ENCODE measurements at regions not wholly inside any gene's neighbourhood (a gene's known extent, or its start where the extent isn't known, plus 50 kb on each side); places are given as distances from the start of the nearest gene placed in this dataset.

DNA sequence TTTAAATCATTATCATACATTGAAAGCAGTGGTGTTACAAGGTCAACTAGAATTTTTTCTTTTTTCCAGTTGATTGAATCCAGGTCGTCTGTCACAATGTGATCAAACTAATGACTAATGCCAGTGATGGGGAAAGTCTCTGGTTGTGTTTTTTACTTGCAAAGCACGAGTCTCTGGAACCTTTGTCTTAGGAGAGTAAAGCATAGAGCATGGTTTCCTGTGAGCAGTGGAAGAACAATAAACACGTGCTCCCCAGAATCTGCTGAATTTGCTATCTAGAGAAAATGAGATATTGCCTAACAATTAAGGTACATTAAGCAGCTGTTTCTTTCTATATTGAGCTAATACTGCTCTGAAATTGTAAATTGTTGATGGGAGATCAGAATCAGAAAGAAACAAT, 1332.4 kb upstream of the TMEFF2 start:
- Histone ChIP-seq H3K4me3 (ENCODE audit: low read depth, low read length) (no peak overlapping the region), H3K9me3 (ENCODE audit: control insufficient read depth, insufficient read depth, low read length) (no peaks in the 10 kb centered on the region), H3K4me1 (ENCODE audit: control insufficient read depth, insufficient read depth, low read length) (no peaks in the 10 kb centered on the region), H3K36me3 (ENCODE audit: control insufficient read depth, insufficient read depth, low read length) (no peaks in the 10 kb centered on the region), H3K27ac (ENCODE audit: low read depth, low read length) (no peak overlapping the region), H3K27me3 (ENCODE audit: control insufficient read depth, insufficient read depth, low read length) (no peaks in the 10 kb centered on the region)
- WGBS (ENCODE audit: insufficient coverage): 31% methylated on average over 2 of the region's 3 CpGs
- peak in 1 of 6 donors; percentile 34 for DNase-seq (ENCODE audit: low read depth in 4 of 6, low spot score in 6 of 6)

DNA sequence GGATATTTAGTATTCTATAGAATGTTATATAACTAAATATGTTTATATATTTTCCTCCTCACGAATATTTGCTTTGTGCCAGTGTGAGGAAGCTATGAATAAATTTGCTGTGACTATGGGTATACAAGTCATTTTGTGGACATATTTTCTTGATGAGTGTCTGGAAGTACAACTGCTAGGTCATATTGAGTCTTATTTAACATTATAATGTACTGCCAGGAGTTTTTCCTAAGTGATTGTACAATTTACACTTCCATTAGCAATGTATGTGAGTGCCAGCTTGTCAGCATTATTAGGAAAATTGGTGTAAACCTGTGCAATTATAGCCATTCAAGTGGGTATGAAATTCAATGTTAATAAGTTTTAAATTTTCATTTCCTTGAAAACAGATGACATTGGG, 1328.9 kb upstream of the TMEFF2 start:
- Histone ChIP-seq H3K9me3 (ENCODE audit: control insufficient read depth, insufficient read depth, low read length) (no peaks in the 10 kb centered on the region), H3K27me3 (ENCODE audit: control insufficient read depth, insufficient read depth, low read length) (no peaks in the 10 kb centered on the region), H3K4me3 (ENCODE audit: low read depth, low read length) (no peak overlapping the region), H3K27ac (ENCODE audit: low read depth, low read length) (no peak overlapping the region), H3K4me1 (ENCODE audit: control insufficient read depth, insufficient read depth, low read length) (no peaks in the 10 kb centered on the region), H3K36me3 (ENCODE audit: control insufficient read depth, insufficient read depth, low read length) (no peaks in the 10 kb centered on the region)
- no peak for DNase-seq (ENCODE audit: low read depth in 4 of 6, low spot score in 6 of 6)
- no CpG with 5 or more reads among the region's 1 CpG for WGBS (ENCODE audit: insufficient coverage)

DNA sequence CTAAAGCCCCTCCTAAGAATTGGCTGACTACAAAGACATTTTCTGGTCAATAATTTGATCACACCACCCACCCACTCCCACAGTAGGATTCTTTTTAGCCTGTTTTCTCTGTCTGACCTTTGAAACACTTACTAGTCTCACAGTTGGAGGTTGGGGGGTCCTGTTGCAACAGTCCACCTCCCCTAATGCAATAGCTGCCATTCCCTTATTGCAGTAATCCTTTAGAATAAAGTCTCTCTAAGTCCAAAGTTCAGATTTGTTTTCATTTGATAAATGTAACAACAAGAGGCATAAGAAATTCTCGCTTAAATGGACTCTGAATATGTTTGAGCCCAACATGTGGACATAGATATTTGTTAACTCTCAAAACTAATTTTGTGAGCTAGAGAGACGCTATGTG, 1326.8 kb upstream of the TMEFF2 start:
- H3K4me1 ChIP-seq (ENCODE audit: control insufficient read depth, insufficient read depth, low read length): no peaks in the 10 kb centered on the region
- no peaks in the 10 kb centered on the region for H3K27me3 ChIP-seq (ENCODE audit: control insufficient read depth, insufficient read depth, low read length)
- DNase-seq (ENCODE audit: low read depth in 4 of 6, low spot score in 6 of 6): no peak
- H3K4me3 ChIP-seq (ENCODE audit: low read depth, low read length): no peak overlapping the region
- no peak overlapping the region for H3K27ac ChIP-seq (ENCODE audit: low read depth, low read length)
- no peaks in the 10 kb centered on the region for H3K9me3 ChIP-seq (ENCODE audit: control insufficient read depth, insufficient read depth, low read length)
- H3K36me3 ChIP-seq (ENCODE audit: control insufficient read depth, insufficient read depth, low read length): no peaks in the 10 kb centered on the region
- WGBS (ENCODE audit: insufficient coverage): 100% methylated on average over 1 of the region's 2 CpGs

DNA sequence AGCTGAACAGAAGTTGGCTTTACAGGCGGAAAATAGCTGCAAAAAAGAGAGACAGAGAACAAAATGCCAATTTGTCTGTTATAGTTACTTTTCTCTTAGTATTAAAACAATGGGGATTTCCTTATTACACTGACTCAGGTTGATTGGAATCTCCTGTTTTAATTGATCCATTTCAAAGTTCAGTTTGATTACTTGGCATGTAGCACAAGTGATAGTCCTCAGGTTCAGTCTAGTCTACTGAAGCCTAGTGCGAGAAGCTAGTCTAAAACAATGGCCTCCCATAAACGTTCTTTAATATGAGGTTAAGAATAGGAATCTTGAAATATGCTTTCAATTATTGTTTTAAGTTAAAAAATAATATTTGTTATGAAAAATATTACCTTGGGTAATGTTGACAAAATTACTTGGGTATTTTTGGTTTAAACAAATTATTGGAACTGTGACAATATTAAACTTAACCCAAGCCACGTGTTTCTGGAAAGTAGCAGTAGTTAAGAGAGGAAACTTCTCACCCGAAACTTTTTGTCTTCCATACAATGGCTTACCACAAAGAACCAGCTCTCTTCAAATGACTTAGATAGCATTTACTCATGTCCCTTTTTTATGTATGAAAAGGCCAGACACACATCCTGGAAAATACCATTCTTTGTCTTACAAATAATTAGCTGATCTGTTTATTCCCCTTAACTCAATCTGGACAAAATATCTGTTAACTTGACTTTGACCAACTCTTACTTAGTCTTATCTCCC, 1326.2 kb upstream of the TMEFF2 start:
- H3K36me3 ChIP-seq (ENCODE audit: control insufficient read depth, insufficient read depth, low read length): no peaks in the 10 kb centered on the region
- H3K27ac ChIP-seq (ENCODE audit: low read depth, low read length): no peak overlapping the region
- no peak overlapping the region for H3K4me3 ChIP-seq (ENCODE audit: low read depth, low read length)
- H3K27me3 ChIP-seq (ENCODE audit: control insufficient read depth, insufficient read depth, low read length): no peaks in the 10 kb centered on the region
- no peaks in the 10 kb centered on the region for H3K9me3 ChIP-seq (ENCODE audit: control insufficient read depth, insufficient read depth, low read length)
- no peak for DNase-seq (ENCODE audit: low read depth in 4 of 6, low spot score in 6 of 6)
- no peaks in the 10 kb centered on the region for H3K4me1 ChIP-seq (ENCODE audit: control insufficient read depth, insufficient read depth, low read length)
- WGBS (ENCODE audit: insufficient coverage): 50% methylated on average over 1 of the region's 5 CpGs

DNA sequence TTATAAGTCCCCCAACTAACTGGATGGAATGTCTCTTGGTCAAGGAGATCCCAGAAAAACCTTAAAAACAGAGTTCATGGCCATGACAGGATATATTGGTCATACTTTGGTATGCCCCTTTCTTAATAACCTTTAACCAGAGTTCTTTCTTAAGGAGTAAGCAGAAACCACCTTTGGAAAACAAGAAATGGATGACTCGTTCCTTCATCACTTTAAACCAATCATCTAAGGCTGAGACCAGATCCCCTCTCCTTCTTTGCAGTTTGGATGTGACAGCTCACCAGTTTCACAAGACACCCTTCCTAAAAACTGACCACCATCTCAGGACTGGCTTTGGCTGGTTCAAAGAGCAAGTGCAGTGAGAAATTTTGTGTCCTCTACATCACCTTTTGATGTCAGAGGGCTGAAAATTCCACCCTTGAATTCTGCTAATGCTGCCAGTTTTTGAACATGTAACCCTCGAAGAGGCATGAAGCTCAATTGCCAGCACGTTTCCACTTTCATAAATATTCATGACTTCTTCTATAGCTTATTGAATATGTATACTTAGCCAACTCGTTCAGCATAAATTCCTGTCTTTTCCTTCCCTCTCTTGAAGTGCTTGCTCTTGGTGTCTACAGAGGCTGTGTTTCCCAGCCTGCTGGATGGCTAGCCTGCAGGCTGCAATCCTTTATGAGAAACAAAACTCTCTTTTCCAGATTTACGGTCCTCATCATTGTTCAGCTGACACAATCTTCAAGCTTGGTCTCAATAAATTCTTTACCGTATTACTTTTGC, 1323.5 kb upstream of the TMEFF2 start:
- no peaks in the 10 kb centered on the region for H3K36me3 ChIP-seq (ENCODE audit: control insufficient read depth, insufficient read depth, low read length)
- H3K27me3 ChIP-seq (ENCODE audit: control insufficient read depth, insufficient read depth, low read length): no peaks in the 10 kb centered on the region
- no peak overlapping the region for H3K4me3 ChIP-seq (ENCODE audit: low read depth, low read length)
- no peaks in the 10 kb centered on the region for H3K4me1 ChIP-seq (ENCODE audit: control insufficient read depth, insufficient read depth, low read length)
- DNase-seq (ENCODE audit: low read depth in 4 of 6, low spot score in 6 of 6): peak in 2 of 6 donors; percentile 10 to 12
- no peak overlapping the region for H3K27ac ChIP-seq (ENCODE audit: low read depth, low read length)
- H3K9me3 ChIP-seq (ENCODE audit: control insufficient read depth, insufficient read depth, low read length): no peaks in the 10 kb centered on the region
- WGBS (ENCODE audit: insufficient coverage): 78% methylated on average over 2 of the region's 6 CpGs

DNA sequence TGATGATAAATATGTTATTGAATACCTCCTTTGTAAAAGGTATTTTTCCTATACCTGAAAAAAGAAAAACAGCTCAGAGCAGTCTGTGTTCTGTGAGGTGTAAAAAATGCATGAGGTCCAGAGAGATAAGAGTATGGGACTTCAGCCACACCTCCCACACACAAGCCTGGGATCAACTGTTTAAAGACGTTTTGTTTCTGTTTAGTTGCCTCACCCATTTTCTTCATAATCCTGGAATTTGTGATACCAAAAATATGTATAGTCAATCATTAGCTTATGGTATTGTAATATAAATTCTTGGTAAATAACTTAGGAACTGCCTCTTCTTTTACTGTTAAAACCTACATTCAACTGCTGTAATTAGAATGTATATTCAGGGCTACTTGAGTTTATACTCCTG, 1322.9 kb upstream of the TMEFF2 start:
- H3K36me3 ChIP-seq (ENCODE audit: control insufficient read depth, insufficient read depth, low read length): no peaks in the 10 kb centered on the region
- H3K9me3 ChIP-seq (ENCODE audit: control insufficient read depth, insufficient read depth, low read length): no peaks in the 10 kb centered on the region
- no peak overlapping the region for H3K4me3 ChIP-seq (ENCODE audit: low read depth, low read length)
- no peak overlapping the region for H3K27ac ChIP-seq (ENCODE audit: low read depth, low read length)
- no peaks in the 10 kb centered on the region for H3K4me1 ChIP-seq (ENCODE audit: control insufficient read depth, insufficient read depth, low read length)
- DNase-seq (ENCODE audit: low read depth in 4 of 6, low spot score in 6 of 6): no peak
- no CpG with 5 or more reads among the region's 1 CpG for WGBS (ENCODE audit: insufficient coverage)
- no peaks in the 10 kb centered on the region for H3K27me3 ChIP-seq (ENCODE audit: control insufficient read depth, insufficient read depth, low read length)

DNA sequence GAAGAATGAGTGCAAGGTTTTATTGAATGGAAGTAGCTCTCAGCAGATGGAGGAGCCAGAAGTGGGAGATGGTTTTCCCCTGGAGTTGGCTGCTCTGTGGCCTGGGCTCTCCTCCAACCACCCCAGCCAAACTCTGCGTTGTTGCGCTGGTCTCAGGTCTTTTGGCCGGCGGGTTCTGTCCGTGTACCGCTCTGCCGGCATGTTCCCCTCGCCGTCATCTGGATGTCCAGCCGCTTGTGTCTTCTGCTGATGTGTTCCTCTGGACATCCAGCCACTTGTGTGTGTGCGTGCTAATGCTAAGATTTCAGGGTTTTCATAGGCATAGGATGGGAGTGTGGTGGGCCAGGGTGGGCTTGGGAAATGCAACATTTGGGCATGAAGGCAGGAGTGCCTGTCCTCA, 1311.3 kb upstream of the TMEFF2 start:
- H3K9me3 ChIP-seq (ENCODE audit: control insufficient read depth, insufficient read depth, low read length): no peaks in the 10 kb centered on the region
- WGBS (ENCODE audit: insufficient coverage): 97% methylated on average over 11 of the region's 11 CpGs

DNA sequence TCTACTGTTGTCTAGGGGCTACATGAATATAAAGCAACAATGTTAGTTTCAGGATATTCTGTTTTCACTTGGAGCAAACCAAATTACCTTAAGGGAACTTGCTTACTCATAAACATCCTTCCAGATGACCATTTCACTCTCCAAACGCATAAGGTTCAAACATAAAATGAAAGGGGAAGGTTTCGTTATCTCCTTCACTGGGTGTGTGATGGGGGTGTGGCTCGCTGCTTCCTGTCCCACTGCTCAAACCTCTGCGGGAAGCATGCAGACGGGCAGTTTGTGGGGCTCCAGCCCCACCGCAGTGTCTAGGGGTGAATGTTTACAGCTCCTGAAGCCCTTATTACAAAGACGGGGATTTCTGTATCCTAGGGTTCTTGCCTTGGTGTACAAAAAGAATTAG, 1310.9 kb upstream of the TMEFF2 start:
- Histone ChIP-seq H3K27ac (ENCODE audit: low read depth, low read length) (no peak overlapping the region), H3K4me1 (ENCODE audit: control insufficient read depth, insufficient read depth, low read length) (no peaks in the 10 kb centered on the region), H3K4me3 (ENCODE audit: low read depth, low read length) (no peak overlapping the region), H3K27me3 (ENCODE audit: control insufficient read depth, insufficient read depth, low read length) (no peaks in the 10 kb centered on the region), H3K36me3 (ENCODE audit: control insufficient read depth, insufficient read depth, low read length) (no peaks in the 10 kb centered on the region), H3K9me3 (ENCODE audit: control insufficient read depth, insufficient read depth, low read length) (no peaks in the 10 kb centered on the region)
- DNase-seq (ENCODE audit: low read depth in 4 of 6, low spot score in 6 of 6): no peak
- 100% methylated on average over 6 of the region's 7 CpGs for WGBS (ENCODE audit: insufficient coverage)

More for the DNA sequence above, 1311.3 kb upstream of the TMEFF2 start:
- no peaks in the 10 kb centered on the region for H3K4me1 ChIP-seq (ENCODE audit: control insufficient read depth, insufficient read depth, low read length)
- H3K36me3 ChIP-seq (ENCODE audit: control insufficient read depth, insufficient read depth, low read length): no peaks in the 10 kb centered on the region
- H3K27ac ChIP-seq (ENCODE audit: low read depth, low read length): no peak overlapping the region
- no peak for DNase-seq (ENCODE audit: low read depth in 4 of 6, low spot score in 6 of 6)
- no peak overlapping the region for H3K4me3 ChIP-seq (ENCODE audit: low read depth, low read length)
- H3K27me3 ChIP-seq (ENCODE audit: control insufficient read depth, insufficient read depth, low read length): no peaks in the 10 kb centered on the region

DNA sequence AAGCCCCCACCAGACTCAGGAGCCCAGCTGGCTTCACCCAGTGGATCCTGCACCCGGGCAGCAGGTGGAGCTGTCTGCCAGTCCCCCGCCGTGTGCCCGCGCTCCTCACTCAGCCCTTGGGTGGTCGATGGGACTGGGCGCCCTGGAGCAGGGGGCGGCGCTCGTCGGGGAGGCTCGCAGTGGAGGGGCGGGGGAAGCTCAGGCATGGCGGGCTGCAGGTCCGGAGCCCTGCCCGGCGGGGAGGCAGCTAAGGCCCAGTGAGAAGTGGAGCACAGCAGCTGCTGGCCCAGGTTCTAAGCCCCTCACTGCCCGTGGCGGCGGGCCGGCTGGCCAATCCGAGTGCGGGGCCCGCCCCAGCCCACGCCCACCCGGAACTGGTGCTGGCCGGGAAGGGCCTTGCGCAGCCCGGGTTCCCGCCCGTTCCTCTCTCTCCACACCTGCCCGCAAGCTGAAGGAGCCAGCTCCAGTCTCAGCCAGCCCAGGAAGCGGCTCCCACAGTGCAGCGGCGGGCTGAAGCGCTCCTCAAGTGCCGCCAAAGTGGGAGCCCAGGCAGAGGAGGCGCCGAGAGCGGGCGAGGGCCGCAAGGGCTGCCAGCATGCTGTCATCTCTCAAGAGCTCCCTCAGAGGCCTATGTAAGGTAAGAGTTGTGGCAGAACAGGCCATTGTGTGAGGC, 1307.8 kb upstream of the TMEFF2 start:
- Histone ChIP-seq H3K4me1 (ENCODE audit: control insufficient read depth, insufficient read depth, low read length) (no peaks in the 10 kb centered on the region), H3K4me3 (ENCODE audit: low read depth, low read length) (no peak overlapping the region), H3K27me3 (ENCODE audit: control insufficient read depth, insufficient read depth, low read length) (no peaks in the 10 kb centered on the region), H3K36me3 (ENCODE audit: control insufficient read depth, insufficient read depth, low read length) (no peaks in the 10 kb centered on the region), H3K27ac (ENCODE audit: low read depth, low read length) (no peak overlapping the region), H3K9me3 (ENCODE audit: control insufficient read depth, insufficient read depth, low read length) (peaks cover 2% of the 10 kb centered on the region)
- DNase-seq (ENCODE audit: low read depth in 4 of 6, low spot score in 6 of 6): no peak
- WGBS (ENCODE audit: insufficient coverage): 96% methylated on average over 39 of the region's 42 CpGs

All from spinal cord (tissue), 9 donors.